Upper lobe of left lung (tissue), 4 donors: ENCODE measurements at regions not wholly inside any gene's neighbourhood (a gene's known extent, or its start where the extent isn't known, plus 50 kb on each side); places are given as distances from the start of the nearest gene placed in this dataset.

ENCODE experiments used
- EP300 ChIP-seq, 4 donors: sonication (generic); formaldehyde crosslinking; IDR thresholded peaks; one replicate each; pipeline ENCODE4 v1.5.1; 2017; ENCODE audit warnings: antibody characterized with exemption in 4 of 4, control low read depth in 2 of 4
- POLR2A ChIP-seq, 4 donors: fragments of 450-650 bp; IDR thresholded peaks; one replicate each; pipeline ENCODE4 v1.5.1; 2016 to 2017; ENCODE audit warnings: antibody characterized with exemption in 4 of 4, mild to moderate bottlenecking in 2 of 4

DNA sequence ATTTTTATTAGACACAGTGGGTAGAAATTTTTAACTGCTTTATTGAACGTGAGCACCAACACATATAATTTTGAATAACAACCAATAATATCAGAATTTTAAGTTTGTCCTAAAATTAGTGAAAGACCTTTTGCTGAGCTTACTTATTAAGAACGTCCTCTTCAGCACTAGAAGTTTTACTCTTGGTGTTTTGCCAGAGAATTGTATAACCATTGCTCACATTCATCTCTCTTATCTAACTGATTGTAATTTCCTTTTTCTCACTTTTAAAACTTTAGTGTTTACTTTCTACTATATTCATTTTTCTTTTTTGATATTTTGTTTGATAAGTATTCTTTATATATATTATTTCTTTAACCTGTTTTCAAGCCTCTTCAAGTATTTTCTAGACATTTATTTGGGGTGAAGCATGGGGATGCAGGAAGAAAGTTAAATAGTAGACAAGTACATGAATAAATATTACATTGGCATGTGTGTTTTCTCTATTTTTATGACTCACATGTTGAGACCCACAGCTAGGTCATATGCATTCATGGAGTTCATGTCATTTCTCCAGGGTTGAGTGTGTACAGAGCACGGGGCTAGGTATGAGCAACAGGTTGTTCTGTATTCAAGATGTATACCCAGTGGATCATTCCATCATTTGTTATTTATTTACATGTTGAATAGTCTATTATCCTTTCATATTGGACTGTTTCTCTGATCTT is 90.6 kb downstream of the ATP6V1G3 start:
- TF ChIP-seq EP300 (IDR thresholded peaks at IDR 0.05) (no peak), POLR2A (IDR thresholded peaks at IDR 0.05) (no peak)
